ENCODE measurements at regions not wholly inside any gene's neighbourhood (a gene's known extent, or its start where the extent isn't known, plus 50 kb on each side); places are given as distances from the start of the nearest gene placed in this dataset.

DNA sequence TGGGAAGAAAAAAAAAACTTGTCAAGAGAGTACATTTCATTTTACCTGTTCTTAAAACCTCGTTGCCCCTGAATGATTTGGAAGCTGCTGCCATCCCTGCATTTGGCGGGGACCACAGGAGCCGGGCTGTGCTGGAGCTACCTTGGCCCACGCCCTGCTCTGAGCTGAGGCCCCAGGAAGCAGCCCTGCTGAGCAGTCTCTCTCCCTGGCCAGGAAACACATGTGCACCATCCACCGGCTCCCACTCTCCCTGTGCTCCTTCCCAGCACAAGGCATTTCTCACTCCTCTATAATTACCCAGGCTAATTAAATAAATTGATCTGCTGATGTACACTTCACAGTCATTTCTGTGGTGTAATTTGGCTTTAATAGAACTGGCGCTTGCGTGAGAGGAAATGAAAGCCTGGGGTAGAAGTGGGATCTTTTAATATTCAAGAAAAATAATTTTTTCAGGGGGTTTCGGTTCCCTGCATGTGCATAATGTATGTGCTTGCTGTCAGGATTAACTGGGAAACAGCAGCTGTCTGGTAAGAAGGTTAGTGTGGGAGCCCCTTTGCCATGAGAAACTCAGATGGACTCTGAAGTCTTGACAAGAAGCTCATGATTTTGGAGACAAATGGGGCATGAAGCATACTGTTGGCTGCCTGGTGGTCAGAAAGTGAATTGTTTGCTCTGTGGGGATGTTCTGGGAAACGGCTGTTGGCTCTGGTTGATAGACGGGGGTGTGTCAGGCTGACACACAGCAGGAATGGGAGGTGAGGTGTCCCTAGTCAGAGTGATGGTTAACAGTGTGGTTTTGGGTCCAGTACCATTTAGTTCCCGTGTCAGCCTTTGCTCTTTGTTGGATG is 252.3 kb upstream of the EEF2KMT start:
- DNase-seq = no peak
- FAIRE-seq = no peak
- H3K9me3 ChIP-seq = no peaks in the 10 kb centered on the region
- WGBS, 2 donors = 25 to 29% methylated on average over 11 of the region's 11 CpGs
- no peak overlapping the region for H3K4me3 ChIP-seq
- H3K27ac ChIP-seq = no peak overlapping the region
- TF ChIP-seq, protein P1, sequence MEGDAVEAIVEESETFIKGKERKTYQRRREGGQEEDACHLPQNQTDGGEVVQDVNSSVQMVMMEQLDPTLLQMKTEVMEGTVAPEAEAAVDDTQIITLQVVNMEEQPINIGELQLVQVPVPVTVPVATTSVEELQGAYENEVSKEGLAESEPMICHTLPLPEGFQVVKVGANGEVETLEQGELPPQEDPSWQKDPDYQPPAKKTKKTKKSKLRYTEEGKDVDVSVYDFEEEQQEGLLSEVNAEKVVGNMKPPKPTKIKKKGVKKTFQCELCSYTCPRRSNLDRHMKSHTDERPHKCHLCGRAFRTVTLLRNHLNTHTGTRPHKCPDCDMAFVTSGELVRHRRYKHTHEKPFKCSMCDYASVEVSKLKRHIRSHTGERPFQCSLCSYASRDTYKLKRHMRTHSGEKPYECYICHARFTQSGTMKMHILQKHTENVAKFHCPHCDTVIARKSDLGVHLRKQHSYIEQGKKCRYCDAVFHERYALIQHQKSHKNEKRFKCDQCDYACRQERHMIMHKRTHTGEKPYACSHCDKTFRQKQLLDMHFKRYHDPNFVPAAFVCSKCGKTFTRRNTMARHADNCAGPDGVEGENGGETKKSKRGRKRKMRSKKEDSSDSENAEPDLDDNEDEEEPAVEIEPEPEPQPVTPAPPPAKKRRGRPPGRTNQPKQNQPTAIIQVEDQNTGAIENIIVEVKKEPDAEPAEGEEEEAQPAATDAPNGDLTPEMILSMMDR (IDR thresholded peaks at IDR 0.05) = no peak
- no peaks in the 10 kb centered on the region for H3K4me1 ChIP-seq
- intact Hi-C loops (cut with DNase I) = no loop called here
- H3K36me3 ChIP-seq = no peaks in the 10 kb centered on the region
- ATAC-seq = no peak
- no peaks in the 10 kb centered on the region for H3K27me3 ChIP-seq

DNA sequence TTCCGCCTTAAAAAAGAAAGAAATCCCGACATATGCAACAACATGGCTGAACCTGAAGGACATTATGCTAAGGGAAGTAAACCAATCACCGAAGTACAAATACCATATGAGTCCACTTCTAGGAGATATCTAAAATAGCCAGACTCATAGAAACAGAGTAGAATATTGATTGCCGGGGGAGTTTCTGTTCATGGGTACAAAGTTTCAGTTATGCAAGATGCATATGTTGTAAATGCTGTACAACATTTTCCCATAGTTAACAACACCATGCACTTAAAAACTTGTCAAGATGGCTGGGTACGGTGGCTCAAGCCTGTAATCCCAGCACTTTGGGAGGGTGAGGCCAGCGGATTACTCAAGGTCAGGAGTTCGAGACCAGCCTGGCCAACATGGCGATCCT is 251.5 kb upstream of the EEF2KMT start:
- Histone ChIP-seq H3K27ac (no peak overlapping the region), H3K4me1 (no peaks in the 10 kb centered on the region), H3K27me3 (no peaks in the 10 kb centered on the region), H3K4me3 (no peak overlapping the region), H3K9me3 (no peaks in the 10 kb centered on the region), H3K36me3 (no peaks in the 10 kb centered on the region)
- DNase-seq (no peak), FAIRE-seq (no peak), ATAC-seq (no peak)
- TF ChIP-seq, protein P1 (IDR thresholded peaks at IDR 0.05) = no peak
- intact Hi-C loops (cut with DNase I) = no loop called here
- WGBS, 2 donors = 72 to 84% methylated on average over 8 of the region's 8 CpGs

DNA sequence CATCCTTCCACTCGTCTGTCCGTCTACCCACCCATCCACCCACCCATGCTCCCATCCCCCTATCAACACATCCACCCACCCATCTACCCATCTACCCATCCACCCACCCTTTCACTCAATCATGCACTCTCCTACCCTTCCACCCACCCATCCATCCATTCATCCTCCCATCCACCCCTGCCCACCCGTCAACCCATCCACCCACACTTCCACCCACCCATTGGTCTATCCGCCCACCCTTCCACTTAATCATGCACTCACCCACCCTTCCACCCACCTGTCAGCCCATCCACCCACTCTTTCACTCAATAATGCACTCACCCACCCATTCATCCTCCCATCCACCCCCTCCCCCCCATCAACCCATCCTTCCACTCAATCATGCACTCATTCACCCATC is 250.0 kb upstream of the EEF2KMT start:
- 48 to 72% methylated on average over 4 of the region's 4 CpGs for WGBS, 2 donors
- no peaks in the 10 kb centered on the region for H3K27me3 ChIP-seq
- H3K9me3 ChIP-seq = no peaks in the 10 kb centered on the region
- TF ChIP-seq, protein P1 (IDR thresholded peaks at IDR 0.05) = no peak
- DNase-seq = no peak
- no peak for ATAC-seq
- no peak for FAIRE-seq
- intact Hi-C loops (cut with DNase I) = no loop called here
- H3K4me1 ChIP-seq = no peaks in the 10 kb centered on the region
- no peaks in the 10 kb centered on the region for H3K36me3 ChIP-seq
- H3K4me3 ChIP-seq = no peak overlapping the region
- H3K27ac ChIP-seq = no peak overlapping the region

DNA sequence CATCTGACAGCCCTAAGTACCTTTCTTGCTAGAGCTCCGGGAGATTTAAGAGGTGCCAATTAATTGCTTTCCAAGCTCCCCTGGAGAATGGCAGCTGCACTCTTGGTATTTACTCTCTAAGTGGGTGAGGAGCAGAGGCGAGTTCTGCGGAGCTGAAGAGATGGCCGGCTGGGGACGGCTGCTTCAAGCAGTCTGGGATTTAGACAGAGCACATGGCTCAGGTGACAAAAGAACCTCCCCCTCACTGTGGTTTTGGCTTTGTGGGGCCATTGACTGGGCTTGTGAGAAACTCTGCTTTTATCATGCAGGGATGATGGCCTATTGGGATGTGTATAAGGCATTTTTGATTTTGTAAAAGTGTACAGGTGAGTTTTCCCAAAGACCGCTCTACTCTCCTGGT is 239.3 kb upstream of the EEF2KMT start:
- FAIRE-seq (no peak), DNase-seq (no peak), ATAC-seq (no peak)
- H3K27me3 ChIP-seq = no peaks in the 10 kb centered on the region
- no peak overlapping the region for H3K27ac ChIP-seq
- H3K4me1 ChIP-seq = no peaks in the 10 kb centered on the region
- TF ChIP-seq, protein P1 (IDR thresholded peaks at IDR 0.05) = no peak
- no peaks in the 10 kb centered on the region for H3K36me3 ChIP-seq
- intact Hi-C loops (cut with DNase I) = no loop called here
- 18 to 23% methylated on average over 6 of the region's 6 CpGs for WGBS, 2 donors
- no peaks in the 10 kb centered on the region for H3K9me3 ChIP-seq
- H3K4me3 ChIP-seq = no peak overlapping the region

DNA sequence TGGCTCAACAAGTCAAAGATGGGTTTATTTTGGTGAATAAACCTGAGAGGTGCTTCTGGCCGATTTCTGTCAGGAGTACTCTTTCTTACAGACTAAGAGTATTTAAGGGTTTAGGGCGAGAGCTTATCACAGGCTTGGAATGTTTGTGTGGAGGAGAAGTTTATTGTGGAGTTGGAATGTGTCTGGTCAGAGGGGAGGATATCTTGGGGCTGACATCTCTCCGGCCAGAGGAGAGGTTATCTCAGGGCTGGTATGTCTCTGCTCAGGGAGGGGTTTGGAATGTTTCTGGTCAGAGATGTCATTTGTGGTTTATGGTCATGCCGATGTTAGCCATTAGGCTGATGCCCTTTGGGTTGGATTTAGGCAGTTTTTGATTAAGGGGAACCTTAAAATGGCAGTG is 236.4 kb upstream of the EEF2KMT start:
- WGBS, 2 donors = 25 to 29% methylated on average over 4 of the region's 4 CpGs
- ATAC-seq (no peak), DNase-seq (no peak), FAIRE-seq (no peak)
- TF ChIP-seq, protein P1 (IDR thresholded peaks at IDR 0.05) = no peak
- H3K9me3 ChIP-seq = no peaks in the 10 kb centered on the region
- H3K4me1 ChIP-seq = no peaks in the 10 kb centered on the region
- H3K27me3 ChIP-seq = no peaks in the 10 kb centered on the region
- H3K4me3 ChIP-seq = no peak overlapping the region
- H3K36me3 ChIP-seq = no peaks in the 10 kb centered on the region
- intact Hi-C loops (cut with DNase I) = no loop called here
- no peak overlapping the region for H3K27ac ChIP-seq
